ENCODE measurements at regions not wholly inside any gene's neighbourhood (a gene's known extent, or its start where the extent isn't known, plus 50 kb on each side); places are given as distances from the start of the nearest gene placed in this dataset.

GRCh38 chr2:118670276-118670675 is 177.2 kb downstream of the EN1 start:
- TF ChIP-seq CTCF (IDR thresholded peaks at IDR 0.05 in 4 of 5, conservative IDR thresholded peaks at IDR 0.05 in 1 of 5) (no peak), POLR2A (IDR thresholded peaks at IDR 0.05) (no peak)
